HFF-Myc (cell line): ENCODE measurements at regions not wholly inside any gene's neighbourhood (a gene's known extent, or its start where the extent isn't known, plus 50 kb on each side); places are given as distances from the start of the nearest gene placed in this dataset.
"Not testable (repeated sequence)": the region's sequence is repeated elsewhere in the genome, so short reads cannot be mapped to it uniquely, and the experiment has no call there.

ENCODE experiments used
- DNase-seq: peaks from one replicate; pipeline ENCODE4 v3.0.0-alpha.2; 2011; ENCODE audit warnings: low read depth; ENCODE audit errors: extremely low read depth
- H3K4me3 ChIP-seq: replicated peaks from 2 replicates; pipeline ENCODE4 v1.5.1; 2011; ENCODE audit warnings: low read depth, mild to moderate bottlenecking, control low read depth, low read length
- TF ChIP-seq, protein P1 (sequence below): IDR thresholded peaks from 2 replicates; pipeline ENCODE4 v1.5.1; 2012; ENCODE audit warnings: mild to moderate bottlenecking, low read depth, low read length, control low read depth; ENCODE audit errors: missing control alignments

DNA sequence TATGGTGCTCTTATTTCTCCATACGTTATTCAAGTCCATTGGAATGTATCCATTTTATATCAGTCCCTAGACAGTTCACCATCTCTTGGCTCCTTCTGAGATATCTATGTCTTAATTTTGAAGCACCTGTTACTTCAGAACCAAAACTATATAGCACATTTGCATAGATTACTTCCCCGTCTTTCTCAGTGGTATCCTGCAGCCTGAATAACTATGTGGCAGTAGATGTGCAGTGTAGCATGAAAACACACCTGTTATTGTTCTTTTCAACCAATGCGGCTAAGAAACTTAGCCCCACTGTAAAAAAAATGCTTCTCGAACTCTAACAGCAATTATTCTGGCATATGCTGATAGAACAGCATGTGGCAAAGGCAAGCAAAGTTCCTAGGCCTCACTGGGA, 1184.4 kb upstream of the ADGRB3 start:
- TF ChIP-seq, protein P1, sequence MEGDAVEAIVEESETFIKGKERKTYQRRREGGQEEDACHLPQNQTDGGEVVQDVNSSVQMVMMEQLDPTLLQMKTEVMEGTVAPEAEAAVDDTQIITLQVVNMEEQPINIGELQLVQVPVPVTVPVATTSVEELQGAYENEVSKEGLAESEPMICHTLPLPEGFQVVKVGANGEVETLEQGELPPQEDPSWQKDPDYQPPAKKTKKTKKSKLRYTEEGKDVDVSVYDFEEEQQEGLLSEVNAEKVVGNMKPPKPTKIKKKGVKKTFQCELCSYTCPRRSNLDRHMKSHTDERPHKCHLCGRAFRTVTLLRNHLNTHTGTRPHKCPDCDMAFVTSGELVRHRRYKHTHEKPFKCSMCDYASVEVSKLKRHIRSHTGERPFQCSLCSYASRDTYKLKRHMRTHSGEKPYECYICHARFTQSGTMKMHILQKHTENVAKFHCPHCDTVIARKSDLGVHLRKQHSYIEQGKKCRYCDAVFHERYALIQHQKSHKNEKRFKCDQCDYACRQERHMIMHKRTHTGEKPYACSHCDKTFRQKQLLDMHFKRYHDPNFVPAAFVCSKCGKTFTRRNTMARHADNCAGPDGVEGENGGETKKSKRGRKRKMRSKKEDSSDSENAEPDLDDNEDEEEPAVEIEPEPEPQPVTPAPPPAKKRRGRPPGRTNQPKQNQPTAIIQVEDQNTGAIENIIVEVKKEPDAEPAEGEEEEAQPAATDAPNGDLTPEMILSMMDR: no peak
- no peak overlapping the region for H3K4me3 ChIP-seq
- DNase-seq: no peak

DNA sequence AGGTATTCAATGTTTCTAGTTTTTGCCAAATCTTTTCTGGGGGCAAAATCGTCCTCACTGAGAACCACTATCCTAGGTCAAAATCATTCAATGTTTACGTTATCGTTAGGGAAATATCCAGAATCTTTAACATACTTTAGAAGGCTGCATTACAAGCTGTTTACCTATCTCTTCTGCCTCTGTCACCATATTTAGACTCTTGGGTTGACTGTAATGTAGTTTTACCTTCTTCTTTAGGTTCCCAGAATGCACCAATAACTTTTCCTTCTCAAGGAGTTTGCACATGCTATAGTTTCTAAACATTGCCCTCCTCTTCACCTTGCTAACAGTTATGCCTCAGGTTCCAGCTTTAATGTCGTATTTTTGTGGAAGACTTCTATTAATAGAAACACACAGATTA, 1185.5 kb upstream of the ADGRB3 start:
- no peak for DNase-seq
- TF ChIP-seq, protein P1: no peak
- H3K4me3 ChIP-seq: no peak overlapping the region

DNA sequence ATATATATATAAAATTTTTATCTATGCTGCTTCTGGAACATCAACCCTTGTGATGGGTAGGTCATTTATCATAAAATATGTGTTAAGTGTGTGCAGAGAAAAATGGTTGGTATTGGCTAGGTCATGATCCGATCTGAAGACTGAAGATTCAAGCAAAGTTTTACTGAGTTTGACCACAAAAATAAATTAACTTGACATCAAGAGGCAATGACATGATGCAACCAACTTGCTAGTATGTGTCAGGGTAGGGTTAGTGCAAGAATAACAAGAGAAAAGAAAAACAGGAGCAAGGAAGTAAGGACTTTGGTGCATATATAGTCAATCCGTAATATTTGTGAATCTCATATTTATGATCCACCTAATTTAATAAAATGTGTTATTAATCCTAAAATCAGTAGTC, 1202.0 kb upstream of the ADGRB3 start:
- TF ChIP-seq, protein P1: no peak
- H3K4me3 ChIP-seq: no peak overlapping the region
- no peak for DNase-seq

DNA sequence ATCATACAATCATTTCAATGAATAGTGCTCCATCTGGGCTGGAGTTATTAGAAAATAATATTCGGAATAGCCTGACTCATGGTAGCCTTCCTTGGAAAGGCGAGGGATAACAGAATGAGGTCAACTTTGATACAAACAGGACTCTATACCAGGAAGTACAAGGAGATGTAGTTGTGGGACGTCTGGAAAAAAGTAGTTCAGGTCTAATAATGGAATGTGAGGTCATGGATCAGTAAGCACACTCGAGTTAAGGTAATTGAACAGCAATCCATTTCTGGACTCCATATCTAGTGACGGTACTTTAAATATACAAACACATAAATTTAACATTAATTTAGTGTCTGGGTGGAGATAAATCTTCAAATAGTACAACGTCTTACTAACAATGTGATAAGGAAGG, 1204.0 kb upstream of the ADGRB3 start:
- no peak overlapping the region for H3K4me3 ChIP-seq
- TF ChIP-seq, protein P1: no peak
- no peak for DNase-seq

DNA sequence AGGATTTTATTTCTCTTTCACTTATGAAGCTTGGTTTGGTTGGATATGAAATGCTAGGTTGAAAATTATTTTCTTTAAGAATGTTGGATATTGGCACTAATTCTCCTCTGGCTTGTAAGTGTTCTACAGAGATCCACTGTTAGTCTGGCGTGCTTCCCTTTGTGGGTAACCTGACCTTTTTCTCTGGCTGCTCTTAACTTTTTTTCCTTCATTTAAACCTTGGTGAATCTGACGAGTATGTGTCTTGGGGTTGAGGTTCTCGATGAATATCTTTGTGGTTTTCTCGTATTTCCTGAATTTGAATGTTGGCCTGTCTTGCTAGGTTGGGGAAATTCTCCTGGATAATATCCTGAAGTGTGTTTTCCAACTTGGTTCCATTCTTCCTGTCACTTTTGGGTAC, 1208.4 kb upstream of the ADGRB3 start:
- DNase-seq, H3K4me3 ChIP-seq: not testable (repeated sequence)

DNA sequence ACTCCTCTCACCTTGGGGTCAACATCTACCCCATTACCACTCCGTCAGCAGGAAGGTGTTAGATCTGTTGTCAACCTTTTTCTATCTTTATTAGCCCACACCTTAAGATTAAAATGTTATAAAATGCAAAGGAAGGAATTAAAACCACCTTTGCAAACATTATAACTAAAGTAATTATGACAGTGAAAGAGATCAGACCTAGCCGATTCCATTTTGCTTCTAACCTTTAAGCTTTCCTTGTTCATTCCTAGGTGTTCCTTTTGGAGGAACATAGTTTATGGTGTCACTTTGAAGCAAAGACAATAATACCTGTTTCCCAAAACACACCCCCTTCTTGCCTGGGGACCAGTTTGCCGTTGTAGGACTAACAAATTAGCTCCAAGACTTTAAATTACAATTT, 1223.0 kb upstream of the ADGRB3 start:
- H3K4me3 ChIP-seq: no peak overlapping the region
- TF ChIP-seq, protein P1: no peak
- DNase-seq: no peak

DNA sequence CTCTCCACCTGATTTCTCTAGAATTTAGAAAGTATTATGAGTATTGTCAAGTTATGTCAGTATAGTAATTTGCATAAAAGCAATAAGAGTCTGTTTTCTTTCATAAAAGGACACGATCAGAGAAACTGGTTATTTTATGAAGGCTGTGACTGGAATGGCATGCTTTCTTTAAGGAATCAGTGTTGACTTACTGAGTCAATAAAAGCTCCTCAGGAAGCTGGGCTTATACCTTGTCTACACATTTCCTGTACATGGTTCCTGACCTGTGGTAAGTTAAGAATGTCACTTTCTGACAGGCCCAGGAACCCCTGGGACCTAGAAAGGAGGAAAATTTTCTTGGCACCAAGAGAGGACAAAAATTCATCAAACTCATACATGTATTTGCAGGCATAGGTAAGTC, 1224.0 kb upstream of the ADGRB3 start:
- no peak overlapping the region for H3K4me3 ChIP-seq
- no peak for DNase-seq
- TF ChIP-seq, protein P1: no peak
